GM10266 (cell line): ENCODE measurements at regions not wholly inside any gene's neighbourhood (a gene's known extent, or its start where the extent isn't known, plus 50 kb on each side); places are given as distances from the start of the nearest gene placed in this dataset.

Experiments used
- DNase-seq: peaks from one replicate; pipeline ENCODE4 v3.0.0; 2012; ENCODE audit errors: extremely low spot score
- TF ChIP-seq, protein P1 (sequence below): IDR thresholded peaks from 2 replicates; pipeline ENCODE4 v1.5.1; 2012; ENCODE audit warnings: mild to moderate bottlenecking, low read depth; ENCODE audit not compliant: control insufficient read depth, insufficient read depth; ENCODE audit errors: missing control alignments

DNA sequence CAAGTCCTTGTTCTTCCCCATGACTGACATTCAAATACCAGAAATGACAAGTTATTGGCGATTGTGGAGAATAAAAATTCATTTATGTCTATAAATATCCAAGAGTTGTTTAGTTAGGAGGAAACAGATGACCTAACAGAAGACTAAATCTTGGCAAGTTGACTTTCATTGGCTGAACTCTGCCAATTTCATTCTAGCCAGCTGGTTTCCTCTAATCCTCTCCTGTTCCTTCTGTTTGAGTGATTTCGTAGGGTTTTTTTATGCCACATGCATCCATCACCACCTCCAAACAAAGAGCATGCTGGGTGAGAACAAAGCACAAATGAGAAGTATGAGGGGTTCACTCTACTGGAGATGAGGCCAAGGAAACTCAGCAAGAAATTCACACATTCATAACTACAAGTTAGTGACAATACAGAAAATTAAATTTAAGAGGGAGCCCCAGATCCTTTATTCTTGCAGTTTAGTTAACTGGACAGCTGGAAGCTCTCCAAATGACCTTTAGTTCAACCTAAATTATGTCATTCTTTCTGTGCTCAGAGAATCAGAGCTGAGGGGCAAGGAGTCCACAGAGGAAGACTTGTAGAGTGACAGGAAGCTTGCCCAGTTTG lies 932.0 kb downstream of the TLE4 start:
- TF ChIP-seq, protein P1, sequence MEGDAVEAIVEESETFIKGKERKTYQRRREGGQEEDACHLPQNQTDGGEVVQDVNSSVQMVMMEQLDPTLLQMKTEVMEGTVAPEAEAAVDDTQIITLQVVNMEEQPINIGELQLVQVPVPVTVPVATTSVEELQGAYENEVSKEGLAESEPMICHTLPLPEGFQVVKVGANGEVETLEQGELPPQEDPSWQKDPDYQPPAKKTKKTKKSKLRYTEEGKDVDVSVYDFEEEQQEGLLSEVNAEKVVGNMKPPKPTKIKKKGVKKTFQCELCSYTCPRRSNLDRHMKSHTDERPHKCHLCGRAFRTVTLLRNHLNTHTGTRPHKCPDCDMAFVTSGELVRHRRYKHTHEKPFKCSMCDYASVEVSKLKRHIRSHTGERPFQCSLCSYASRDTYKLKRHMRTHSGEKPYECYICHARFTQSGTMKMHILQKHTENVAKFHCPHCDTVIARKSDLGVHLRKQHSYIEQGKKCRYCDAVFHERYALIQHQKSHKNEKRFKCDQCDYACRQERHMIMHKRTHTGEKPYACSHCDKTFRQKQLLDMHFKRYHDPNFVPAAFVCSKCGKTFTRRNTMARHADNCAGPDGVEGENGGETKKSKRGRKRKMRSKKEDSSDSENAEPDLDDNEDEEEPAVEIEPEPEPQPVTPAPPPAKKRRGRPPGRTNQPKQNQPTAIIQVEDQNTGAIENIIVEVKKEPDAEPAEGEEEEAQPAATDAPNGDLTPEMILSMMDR: no peak
- DNase-seq: no peak

DNA sequence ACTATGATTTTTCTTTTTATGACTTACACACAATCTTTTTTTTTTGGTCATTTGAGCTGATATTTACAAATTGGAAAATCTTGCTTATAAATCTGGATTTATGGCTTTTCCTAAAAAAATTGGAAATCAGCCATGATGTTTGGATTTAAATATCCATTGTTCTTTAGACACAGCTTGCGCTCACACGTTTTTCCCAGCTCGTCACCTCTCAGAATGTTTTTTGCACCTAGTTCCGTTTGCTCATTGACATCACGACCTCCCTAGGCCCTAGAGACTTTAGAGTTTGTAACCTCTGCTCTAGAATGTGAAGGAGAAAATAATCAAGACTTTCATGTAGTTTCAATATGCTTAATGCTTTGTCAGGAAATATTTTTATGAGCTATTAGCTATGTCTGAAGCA lies 930.5 kb downstream of the TLE4 start:
- no peak for DNase-seq
- TF ChIP-seq, protein P1: no peak

DNA sequence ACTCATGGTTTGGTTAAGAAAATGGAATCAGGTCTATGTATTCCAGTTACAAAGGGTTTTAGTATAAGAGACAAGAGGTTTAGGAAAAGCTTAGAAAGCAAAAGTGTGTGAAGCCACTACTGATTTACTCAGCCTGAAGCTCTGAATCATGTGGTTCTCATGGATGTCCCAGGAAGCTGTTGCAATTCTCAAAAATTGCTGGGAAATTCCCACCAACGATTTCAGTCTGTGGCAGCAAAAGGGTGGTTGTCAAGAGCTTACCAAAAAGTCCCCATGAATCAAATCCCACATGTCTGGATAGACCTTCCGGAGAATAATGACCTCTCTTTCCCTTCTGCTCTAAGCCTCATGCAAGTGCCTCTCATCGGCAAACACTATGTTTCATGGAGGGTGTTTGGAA lies 929.9 kb downstream of the TLE4 start:
- DNase-seq: no peak
- TF ChIP-seq, protein P1: no peak

DNA sequence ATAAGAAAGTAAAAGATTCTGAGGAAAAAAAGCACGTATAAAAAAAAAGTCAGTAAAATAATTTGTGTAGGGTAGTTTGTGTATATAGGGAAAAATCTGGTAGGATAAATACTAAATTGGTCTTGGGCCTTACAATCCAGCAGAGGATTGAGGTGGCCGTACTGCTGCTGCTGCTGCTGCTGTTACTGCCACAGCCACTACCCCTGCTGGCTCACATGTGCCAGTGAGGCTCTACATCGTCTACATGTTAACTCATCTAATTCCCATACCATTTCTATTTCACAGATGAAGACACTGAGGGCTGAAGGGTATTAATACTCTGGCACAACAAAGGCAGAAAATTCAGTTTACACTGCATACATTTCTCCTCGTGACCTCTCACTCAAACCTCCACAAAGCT lies 928.5 kb downstream of the TLE4 start:
- no peak for DNase-seq
- TF ChIP-seq, protein P1: no peak

DNA sequence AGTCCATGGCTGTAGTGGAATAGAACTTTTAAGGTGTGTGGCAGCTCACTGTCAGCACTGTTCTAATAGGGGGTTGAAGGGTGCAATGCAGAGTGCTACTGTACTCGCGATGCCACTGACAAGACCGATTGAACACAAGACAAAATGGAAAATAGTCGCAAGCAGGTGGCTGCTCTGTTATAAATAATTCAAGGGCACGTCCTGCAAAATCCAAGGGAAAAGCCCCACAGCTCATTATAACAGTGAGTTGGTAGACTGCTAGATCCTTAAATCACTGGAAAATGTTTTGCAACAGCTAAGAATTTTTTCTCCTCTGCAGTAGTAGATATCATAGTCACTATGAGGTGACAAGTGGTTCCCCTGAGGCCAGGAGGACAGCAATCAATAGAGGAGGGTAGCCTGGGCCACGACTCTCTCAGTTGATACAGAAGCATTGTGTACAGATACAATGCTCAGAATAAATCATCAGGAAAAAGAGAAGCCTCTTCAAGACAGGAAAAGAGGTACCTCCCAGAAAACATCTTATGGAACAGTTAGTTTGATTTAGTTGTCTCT lies 926.3 kb downstream of the TLE4 start:
- TF ChIP-seq, protein P1: no peak

DNA sequence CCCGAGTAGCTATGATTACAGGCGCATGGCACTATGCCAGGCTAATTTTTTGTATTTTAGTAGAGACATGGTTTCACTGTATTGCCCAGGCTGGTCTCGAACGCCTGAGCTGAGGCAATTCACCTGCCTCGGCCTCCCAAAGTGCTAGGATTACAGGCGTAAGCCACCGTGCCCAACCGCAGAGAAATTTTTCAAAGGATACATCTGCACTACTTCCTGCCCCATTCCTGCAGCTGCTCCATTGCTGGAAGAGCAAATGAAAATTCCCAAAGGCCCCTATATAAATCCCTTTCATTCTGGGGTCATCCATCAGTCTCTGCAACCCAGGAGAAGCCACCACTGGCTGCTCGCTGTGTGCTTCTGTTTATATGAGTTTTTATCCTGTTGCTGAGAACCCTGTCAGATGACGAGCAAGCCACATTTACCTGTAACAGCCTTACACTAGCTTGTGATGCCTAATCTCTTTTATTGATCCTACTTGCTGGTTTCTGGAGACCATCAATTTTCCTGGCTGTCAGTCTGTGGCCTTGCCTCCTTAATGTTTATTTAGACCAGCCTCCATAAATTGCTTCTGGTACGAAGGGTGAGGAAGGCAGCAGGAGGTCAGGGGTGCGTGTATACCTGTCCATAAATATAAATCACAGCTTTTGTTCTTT lies 925.3 kb downstream of the TLE4 start:
- DNase-seq: no peak
- TF ChIP-seq, protein P1: no peak

More for the DNA sequence above, 926.3 kb downstream of the TLE4 start:
- DNase-seq: no peak

DNA sequence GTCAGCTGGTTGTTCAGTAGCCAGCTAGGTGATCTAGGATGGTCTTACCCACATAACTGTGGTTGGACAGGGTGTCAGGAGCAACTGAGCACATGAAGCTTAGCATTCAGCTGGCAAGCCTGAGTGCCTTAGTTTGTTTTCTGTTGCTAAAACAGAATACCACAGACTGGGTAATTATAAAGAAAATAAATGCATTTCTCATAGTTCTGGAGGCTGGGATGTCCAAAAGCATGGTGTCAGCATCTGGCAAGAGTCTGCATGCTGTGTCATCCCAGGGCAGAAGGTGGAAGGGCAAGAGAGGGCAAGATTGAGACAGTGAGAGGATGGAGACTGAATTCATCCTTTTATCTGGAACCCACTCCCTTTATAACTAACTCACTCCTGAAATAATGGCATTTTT lies 921.5 kb downstream of the TLE4 start:
- DNase-seq: no peak
- TF ChIP-seq, protein P1: no peak
